ENCODE measurements at regions not wholly inside any gene's neighbourhood (a gene's known extent, or its start where the extent isn't known, plus 50 kb on each side); places are given as distances from the start of the nearest gene placed in this dataset.

GRCh38 chr2:81672516-81672915 lies 1368.0 kb upstream of the LRRTM1 start:
- no peak overlapping the region for H3K4me3 ChIP-seq (replicated peaks; ENCODE audit: low read depth, low read length)
- no peak for TF ChIP-seq CTCF (IDR thresholded peaks at IDR 0.05; ENCODE audit: low read depth, low read length, missing control alignments)
- no peak for DNase-seq (ENCODE audit: extremely low read depth, low read depth)

DNA sequence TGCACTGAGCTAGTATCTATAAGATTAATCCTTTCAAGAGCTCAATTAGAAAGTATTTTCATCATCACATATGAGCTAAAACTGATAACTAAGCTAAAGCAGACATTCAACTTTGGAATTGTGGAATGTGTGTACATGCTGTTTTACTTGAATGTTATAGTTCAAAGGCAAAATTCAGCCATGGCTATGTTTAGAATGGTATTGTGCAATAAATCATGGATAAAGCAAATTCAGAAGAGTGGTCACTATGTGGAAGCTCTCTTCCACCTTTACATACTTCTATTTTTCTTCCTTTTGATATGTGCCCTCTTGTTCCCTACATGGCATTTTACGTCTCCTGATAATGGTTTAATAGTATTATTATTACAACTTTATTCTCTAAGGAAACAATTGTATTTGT lies 1366.3 kb upstream of the LRRTM1 start:
- no peak for TF ChIP-seq CTCF (IDR thresholded peaks at IDR 0.05; ENCODE audit: low read depth, low read length, missing control alignments)
- no peak for DNase-seq (ENCODE audit: extremely low read depth, low read depth)
- H3K4me3 ChIP-seq (replicated peaks; ENCODE audit: low read depth, low read length): no peak overlapping the region

- DNase-seq (ENCODE audit: extremely low read depth, low read depth): no peak
- TF ChIP-seq CTCF (IDR thresholded peaks at IDR 0.05; ENCODE audit: low read depth, low read length, missing control alignments): no peak
Observed at GRCh38 chr2:81661081-81661480, 1356.5 kb upstream of the LRRTM1 start.

DNA sequence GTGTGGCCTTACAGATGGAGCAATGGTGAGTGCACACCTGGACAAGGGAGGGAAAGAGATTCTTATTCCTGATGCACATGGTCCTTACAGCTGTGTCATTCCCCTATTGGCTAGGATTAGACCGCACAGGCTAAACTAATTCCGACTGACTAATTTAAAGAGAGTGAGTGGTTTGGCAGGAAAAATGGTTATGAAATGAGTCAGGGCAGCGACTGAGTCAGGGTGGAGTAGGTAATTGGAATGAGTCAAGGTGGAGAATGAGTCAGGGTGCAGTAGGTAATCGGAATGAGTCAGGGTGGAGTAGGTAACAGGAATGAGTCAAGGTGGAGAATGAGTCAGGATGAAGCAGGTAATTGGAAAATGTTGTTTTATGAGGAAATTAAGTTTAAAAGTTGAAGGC lies 1353.7 kb upstream of the LRRTM1 start:
- no peak overlapping the region for H3K4me3 ChIP-seq (replicated peaks; ENCODE audit: low read depth, low read length)
- DNase-seq (ENCODE audit: extremely low read depth, low read depth): no peak
- TF ChIP-seq CTCF (IDR thresholded peaks at IDR 0.05; ENCODE audit: low read depth, low read length, missing control alignments): no peak

More at GRCh38 chr2:81661081-81661480, 1356.5 kb upstream of the LRRTM1 start:
- no peak overlapping the region for H3K4me3 ChIP-seq (replicated peaks; ENCODE audit: low read depth, low read length)

GRCh38 chr2:81650048-81650971 lies 1345.8 kb upstream of the LRRTM1 start:
- no peak for DNase-seq (ENCODE audit: extremely low read depth, low read depth)
- no peak overlapping the region for H3K4me3 ChIP-seq (replicated peaks; ENCODE audit: low read depth, low read length)

GRCh38 chr2:81648806-81649205 lies 1344.3 kb upstream of the LRRTM1 start:
- DNase-seq (ENCODE audit: extremely low read depth, low read depth): no peak
- H3K4me3 ChIP-seq (replicated peaks; ENCODE audit: low read depth, low read length): no peak overlapping the region
- TF ChIP-seq CTCF (IDR thresholded peaks at IDR 0.05; ENCODE audit: low read depth, low read length, missing control alignments): no peak

More at GRCh38 chr2:81650048-81650971, 1345.8 kb upstream of the LRRTM1 start:
- TF ChIP-seq CTCF (IDR thresholded peaks at IDR 0.05; ENCODE audit: low read depth, low read length, missing control alignments): peak; percentile 15
